ENCODE measurements at regions not wholly inside any gene's neighbourhood (a gene's known extent, or its start where the extent isn't known, plus 50 kb on each side); places are given as distances from the start of the nearest gene placed in this dataset.

DNA sequence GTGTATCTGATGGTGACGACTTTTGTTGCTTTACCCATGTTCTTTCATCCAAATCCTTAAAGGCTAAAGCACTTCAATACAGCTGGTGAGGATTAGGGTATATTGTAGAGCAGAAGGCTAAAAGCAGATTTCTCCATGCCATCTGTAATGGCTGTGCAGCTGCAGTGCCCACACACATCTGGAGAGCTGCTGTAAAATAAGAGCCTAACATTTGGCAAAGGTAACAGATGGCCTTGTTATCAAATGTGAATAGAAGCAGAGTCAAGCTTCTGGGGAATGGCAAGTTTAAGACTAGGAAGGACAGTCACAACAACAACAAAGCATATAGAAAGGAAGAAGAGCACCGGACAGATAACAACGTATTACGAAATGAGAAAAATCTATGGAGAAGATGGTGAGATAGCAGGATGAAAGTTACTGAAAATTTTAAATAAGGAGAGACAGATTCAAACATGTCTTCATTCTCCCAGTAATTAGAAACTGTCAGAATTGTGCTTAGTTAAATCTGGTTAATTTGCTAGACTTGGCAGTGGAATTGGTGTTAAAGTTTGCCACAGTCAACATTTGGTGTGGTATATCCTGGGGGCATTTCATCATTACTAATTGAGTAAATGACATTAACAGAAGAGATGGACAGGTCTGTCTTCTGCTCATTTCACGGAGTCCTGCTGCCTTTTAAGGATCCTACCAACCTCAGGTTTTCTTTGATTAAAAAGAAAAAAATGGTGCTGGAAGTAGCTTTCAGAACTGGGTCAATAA is 1093.2 kb downstream of the ADGRL2 start:
- TF ChIP-seq, protein P1, sequence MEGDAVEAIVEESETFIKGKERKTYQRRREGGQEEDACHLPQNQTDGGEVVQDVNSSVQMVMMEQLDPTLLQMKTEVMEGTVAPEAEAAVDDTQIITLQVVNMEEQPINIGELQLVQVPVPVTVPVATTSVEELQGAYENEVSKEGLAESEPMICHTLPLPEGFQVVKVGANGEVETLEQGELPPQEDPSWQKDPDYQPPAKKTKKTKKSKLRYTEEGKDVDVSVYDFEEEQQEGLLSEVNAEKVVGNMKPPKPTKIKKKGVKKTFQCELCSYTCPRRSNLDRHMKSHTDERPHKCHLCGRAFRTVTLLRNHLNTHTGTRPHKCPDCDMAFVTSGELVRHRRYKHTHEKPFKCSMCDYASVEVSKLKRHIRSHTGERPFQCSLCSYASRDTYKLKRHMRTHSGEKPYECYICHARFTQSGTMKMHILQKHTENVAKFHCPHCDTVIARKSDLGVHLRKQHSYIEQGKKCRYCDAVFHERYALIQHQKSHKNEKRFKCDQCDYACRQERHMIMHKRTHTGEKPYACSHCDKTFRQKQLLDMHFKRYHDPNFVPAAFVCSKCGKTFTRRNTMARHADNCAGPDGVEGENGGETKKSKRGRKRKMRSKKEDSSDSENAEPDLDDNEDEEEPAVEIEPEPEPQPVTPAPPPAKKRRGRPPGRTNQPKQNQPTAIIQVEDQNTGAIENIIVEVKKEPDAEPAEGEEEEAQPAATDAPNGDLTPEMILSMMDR (conservative IDR thresholded peaks at IDR 0.05; ENCODE audit: low read length): no peak

DNA sequence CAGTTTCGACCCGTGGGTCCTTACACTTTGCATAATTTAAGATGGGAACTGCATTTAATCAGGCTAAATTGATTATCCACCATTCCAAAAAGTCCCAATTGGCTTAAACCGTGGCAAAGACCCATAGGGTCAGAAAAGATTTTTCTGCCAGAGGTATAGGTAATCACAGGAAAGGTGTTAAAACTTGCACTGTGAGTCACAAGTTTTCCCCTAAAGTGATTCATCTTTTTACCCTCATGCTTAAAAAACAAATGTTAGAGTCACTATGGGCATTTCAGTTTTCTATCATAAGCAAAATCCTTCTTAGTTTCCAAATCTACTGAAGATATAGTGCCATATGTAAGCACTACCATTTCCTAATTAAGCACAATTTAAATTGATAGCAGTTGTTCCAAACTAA is 1079.8 kb downstream of the ADGRL2 start:
- no peak for DNase-seq (ENCODE audit: low read depth)

More for the DNA sequence above, 1093.2 kb downstream of the ADGRL2 start:
- no peak for DNase-seq (ENCODE audit: low read depth)
- H3K4me3 ChIP-seq (ENCODE audit: low read length): no peak overlapping the region

DNA sequence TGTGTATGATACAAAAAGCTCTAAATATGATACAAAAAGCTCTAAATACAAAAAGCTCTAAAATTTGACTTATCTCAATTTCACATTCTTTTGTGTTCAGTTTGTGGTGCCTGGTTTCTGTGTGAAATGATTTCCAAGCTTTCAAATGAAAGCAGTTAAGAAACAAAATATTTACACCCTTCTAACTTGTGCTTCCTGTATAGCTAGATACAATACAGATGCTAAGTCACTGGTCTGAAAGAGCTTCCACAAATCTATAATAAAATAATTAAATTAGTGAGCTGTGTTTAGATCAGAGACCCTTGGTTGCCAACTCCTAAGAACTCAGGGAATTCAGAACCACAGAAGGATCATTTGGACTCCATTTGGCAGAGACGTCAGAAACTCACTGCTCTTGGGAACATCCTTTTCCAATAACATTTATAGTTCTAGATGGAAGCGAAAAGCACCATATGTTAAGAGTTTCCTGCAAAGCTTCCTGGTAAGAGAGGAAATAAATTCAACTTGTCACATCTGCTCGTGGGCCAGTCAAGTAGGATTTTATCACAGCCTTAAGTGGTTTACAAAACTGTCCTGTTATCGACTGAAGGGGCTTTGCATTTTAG is 1079.1 kb downstream of the ADGRL2 start:
- no peak overlapping the region for H3K4me3 ChIP-seq (ENCODE audit: low read length)
- DNase-seq (ENCODE audit: low read depth): no peak
- TF ChIP-seq, protein P1 (conservative IDR thresholded peaks at IDR 0.05; ENCODE audit: low read length): no peak

More for the DNA sequence above, 1079.8 kb downstream of the ADGRL2 start:
- H3K4me3 ChIP-seq (ENCODE audit: low read length): no peak overlapping the region
- TF ChIP-seq, protein P1 (conservative IDR thresholded peaks at IDR 0.05; ENCODE audit: low read length): no peak

DNA sequence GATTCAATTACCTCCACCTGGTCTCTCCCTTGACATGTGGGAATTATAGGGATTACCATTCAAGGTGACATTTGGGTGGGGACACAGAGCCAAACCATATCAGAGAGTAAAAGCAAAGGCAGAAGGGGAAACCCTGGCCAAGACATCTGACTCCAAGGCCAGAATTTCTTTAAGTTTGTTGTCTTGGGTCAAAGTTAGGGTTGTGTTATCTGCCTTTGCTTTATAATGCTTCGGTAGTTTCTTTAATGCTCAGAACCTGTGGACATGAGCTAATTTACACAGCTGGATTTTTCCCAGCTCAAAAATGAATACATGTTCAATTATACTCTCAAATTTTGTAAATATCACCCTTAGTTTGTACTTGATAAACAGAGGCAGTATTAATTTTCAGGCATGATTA is 1074.4 kb downstream of the ADGRL2 start:
- TF ChIP-seq, protein P1 (conservative IDR thresholded peaks at IDR 0.05; ENCODE audit: low read length): no peak
- DNase-seq (ENCODE audit: low read depth): no peak
- H3K4me3 ChIP-seq (ENCODE audit: low read length): no peak overlapping the region

DNA sequence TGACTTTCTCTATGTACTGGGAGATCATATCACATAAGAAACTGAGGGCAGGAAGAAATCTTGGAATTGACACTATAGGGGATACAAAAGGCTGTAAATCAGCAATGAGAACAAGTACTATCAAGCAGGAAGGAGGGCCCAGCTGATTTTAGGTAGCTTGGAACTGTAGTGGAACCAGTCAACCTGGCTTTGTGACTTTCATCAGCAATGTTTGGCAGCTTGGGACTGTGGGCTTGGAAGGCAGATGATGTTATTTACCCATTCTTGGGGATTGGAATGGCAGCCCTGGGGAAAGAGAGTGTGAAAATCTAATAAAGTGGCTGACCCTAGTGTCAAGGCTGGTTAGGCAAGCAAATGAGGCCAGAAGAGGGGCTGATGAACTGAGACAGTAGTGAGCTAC is 1073.3 kb downstream of the ADGRL2 start:
- TF ChIP-seq, protein P1 (conservative IDR thresholded peaks at IDR 0.05; ENCODE audit: low read length): no peak
- DNase-seq (ENCODE audit: low read depth): no peak
- H3K4me3 ChIP-seq (ENCODE audit: low read length): no peak overlapping the region

DNA sequence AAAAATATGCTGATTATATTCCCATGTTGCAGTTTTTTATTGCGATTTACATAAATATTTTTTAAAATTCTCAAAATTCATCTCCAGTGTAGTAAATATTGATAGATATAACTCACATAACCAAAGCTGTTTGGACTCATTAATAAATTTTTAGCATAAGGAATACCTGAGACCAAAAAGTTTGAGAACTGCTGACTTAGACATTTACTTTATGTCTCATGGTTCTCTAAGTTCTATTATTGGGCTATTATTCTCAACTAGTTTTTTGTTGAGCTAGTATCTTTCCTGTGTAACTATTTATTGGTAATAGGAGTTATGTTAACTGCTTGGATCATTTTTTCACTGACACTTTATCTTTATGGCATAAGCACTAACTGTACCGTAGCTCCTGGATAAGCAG is 1069.6 kb downstream of the ADGRL2 start:
- no peak for DNase-seq (ENCODE audit: low read depth)
- TF ChIP-seq, protein P1 (conservative IDR thresholded peaks at IDR 0.05; ENCODE audit: low read length): no peak
- no peak overlapping the region for H3K4me3 ChIP-seq (ENCODE audit: low read length)

DNA sequence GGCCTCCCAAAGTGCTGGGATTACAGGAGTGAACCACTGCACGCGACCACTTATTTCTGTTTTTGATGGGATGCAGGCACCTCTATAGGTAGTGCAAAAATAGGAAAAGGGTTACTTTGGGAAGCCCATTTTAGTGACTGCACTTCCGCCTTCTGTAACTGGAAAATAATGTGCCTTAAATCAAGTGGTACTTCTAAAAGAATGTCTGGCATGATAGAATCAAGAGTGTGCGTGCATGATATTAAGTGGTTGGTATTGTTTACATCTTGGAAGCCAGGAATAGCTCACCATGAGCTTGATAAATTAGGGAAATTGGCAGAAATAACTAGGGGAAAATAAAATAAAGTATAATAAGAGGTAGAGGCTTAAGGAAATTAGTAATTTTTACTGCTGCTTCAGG is 1067.0 kb downstream of the ADGRL2 start:
- H3K4me3 ChIP-seq (ENCODE audit: low read length): no peak overlapping the region
- TF ChIP-seq, protein P1 (conservative IDR thresholded peaks at IDR 0.05; ENCODE audit: low read length): no peak
- peak; percentile 2 for DNase-seq (ENCODE audit: low read depth)
